HepG2 (cell line): ENCODE measurements at regions not wholly inside any gene's neighbourhood (a gene's known extent, or its start where the extent isn't known, plus 50 kb on each side); places are given as distances from the start of the nearest gene placed in this dataset.

Experiments used
- ATAC-seq: fragments of 200-7000 bp; cut with Tn5 transposase; 3 replicates; pipeline ENCODE4 v1.9.1; 2020; ENCODE audit warnings: mild to moderate bottlenecking, moderate library complexity
- BruUV-seq: library from RNA; stranded (reverse); fragments of 400-500 nt; replicated peaks from 2 replicates; lab custom pipeline; 2021; lab: Mats Ljungman, UMichigan
- CTCF ChIA-PET: fragments of 300-600 bp; formaldehyde crosslinking; extraction: SDS; loops from one replicate; lab custom pipeline; 2021; ENCODE audit warnings: low total read pairs, inconsistent platforms, low intra/inter-chr PET ratio; lab: Yijun Ruan, JAX
- POLR2A ChIA-PET: fragments of 350-600 bp; sonication (Branson Sonifier 250); formaldehyde crosslinking; loops from one replicate; lab custom pipeline; 2020; ENCODE audit warnings: antibody characterized with exemption, inconsistent platforms; lab: Yijun Ruan, JAX
- DNase-seq: peaks from one replicate; pipeline ENCODE4 v3.0.0-alpha.2; 2015; ENCODE audit warnings: low spot score
- FAIRE-seq: peaks from 3 replicates; lab custom pipeline; 2011; peaks lifted over from hg19 to GRCh38; lab: Jason Lieb, UNC
- H2AFZ ChIP-seq: one replicate; pipeline ENCODE4 v1.6.1; 2011; ENCODE audit warnings: low read length, inconsistent platforms
- H3K27ac ChIP-seq: fragments of 300-600 bp; 3 replicates; pipeline ENCODE4 v1.8.0; 2011; ENCODE audit warnings: mixed run types, mild to moderate bottlenecking, mixed read lengths, low read length, inconsistent platforms; ENCODE audit not compliant: insufficient read depth; ENCODE audit errors: extremely low read length
- H3K27me3 ChIP-seq, 2 experiments: fragments of 200-600 bp in 1 of 2; 2 replicates in 1 of 2; 3 replicates in 1 of 2; pipeline versions ENCODE4 v1.6.0 to v1.8.0; 2011; ENCODE audit warnings: low read length in 2 of 2, mild to moderate bottlenecking in 2 of 2, moderate library complexity in 2 of 2, inconsistent platforms in 1 of 2; ENCODE audit not compliant: insufficient read depth in 2 of 2, control insufficient read depth in 1 of 2
- H3K36me3 ChIP-seq, 2 experiments: fragments of 200-600 bp in 1 of 2; replicated peaks in 1 of 2; 2 replicates in 1 of 2; 3 replicates in 1 of 2; pipeline versions ENCODE4 v1.5.1 to v1.8.0; 2011; ENCODE audit warnings: low read length in 2 of 2, inconsistent platforms in 1 of 2; ENCODE audit not compliant: insufficient read depth in 2 of 2, control insufficient read depth in 1 of 2
- H3K4me1 ChIP-seq: 2 replicates; pipeline ENCODE4 v1.5.1; 2012; ENCODE audit warnings: low read length, inconsistent platforms; ENCODE audit not compliant: insufficient read depth
- H3K4me2 ChIP-seq: 2 replicates; pipeline ENCODE4 v1.6.0; 2011; ENCODE audit warnings: low read depth, low read length, inconsistent platforms
- H3K4me3 ChIP-seq, 3 experiments: fragments of 200-600 bp in 1 of 3; sonication (generic), shearing (Covaris generic) in 1 of 3; replicated peaks in 1 of 3; 2 replicates each; pipeline ENCODE4 v1.5.1; 2011 to 2016; ENCODE audit warnings: low read length in 3 of 3, inconsistent platforms in 2 of 3, low read depth in 2 of 3, mild to moderate bottlenecking in 2 of 3, control low read depth in 1 of 3, mixed read lengths in 1 of 3; ENCODE audit not compliant: insufficient read depth in 1 of 3
- H3K79me2 ChIP-seq: one replicate; pipeline ENCODE4 v1.6.1; 2011; ENCODE audit warnings: low read length, inconsistent platforms; ENCODE audit not compliant: insufficient read depth
- H3K9ac ChIP-seq: 2 replicates; pipeline ENCODE4 v1.6.0; 2011; ENCODE audit warnings: mild to moderate bottlenecking, low read depth, low read length, inconsistent platforms; ENCODE audit not compliant: insufficient read depth
- H3K9me3 ChIP-seq: 2 replicates; pipeline ENCODE4 v1.5.1; 2012; ENCODE audit warnings: mild to moderate bottlenecking, low read length
- H4K20me1 ChIP-seq: 2 replicates; pipeline ENCODE4 v1.6.0; 2011; ENCODE audit warnings: inconsistent platforms, mild to moderate bottlenecking, low read length, moderate library complexity; ENCODE audit not compliant: insufficient read depth
- BRF2 ChIP-seq: sonication (generic); formaldehyde crosslinking; IDR thresholded peaks from 2 replicates; pipeline ENCODE4 v1.8.1; 2022; ENCODE audit warnings: mild to moderate bottlenecking, missing genetic modification reagents
- FOSL1 ChIP-seq: sonication (generic); formaldehyde crosslinking; IDR thresholded peaks from 2 replicates; pipeline ENCODE4 v1.9.0; 2021; ENCODE audit warnings: missing genetic modification reagents, borderline replicate concordance
- FOXA1 ChIP-seq, 2 experiments: fragments of 450-650 bp in 1 of 2; sonication (generic) in 1 of 2; formaldehyde crosslinking in 1 of 2; IDR thresholded peaks; 2 replicates each; pipeline versions ENCODE4 v1.4.0 to v1.6.1; 2016 to 2020; ENCODE audit warnings: missing genetic modification reagents in 1 of 2
- HINFP ChIP-seq: sonication (generic); formaldehyde crosslinking; IDR thresholded peaks from 2 replicates; pipeline ENCODE4 v1.4.0; 2020; ENCODE audit warnings: low read depth, mild to moderate bottlenecking, missing genetic modification reagents
- HNF4A ChIP-seq: sonication (generic); formaldehyde crosslinking; IDR thresholded peaks from 2 replicates; pipeline ENCODE4 v1.4.0; 2020; ENCODE audit warnings: missing genetic modification reagents
- MED8 ChIP-seq: sonication (generic); formaldehyde crosslinking; IDR thresholded peaks from 2 replicates; pipeline ENCODE4 v1.8.1; 2023; ENCODE audit warnings: mild to moderate bottlenecking, missing genetic modification reagents; ENCODE audit not compliant: insufficient replicate concordance
- REST ChIP-seq, 2 experiments: IDR thresholded peaks; 2 replicates each; pipeline ENCODE4 v1.6.1; 2011 to 2012; ENCODE audit warnings: low read length in 2 of 2, borderline replicate concordance in 1 of 2, low read depth in 1 of 2, mild to moderate bottlenecking in 1 of 2, moderate library complexity in 1 of 2
- THYN1 ChIP-seq: sonication (generic); formaldehyde crosslinking; IDR thresholded peaks from 2 replicates; pipeline ENCODE4 v1.8.1; 2023; ENCODE audit warnings: low read depth, mild to moderate bottlenecking, moderate library complexity, missing genetic modification reagents, borderline replicate concordance
- ZFY ChIP-seq: sonication (generic); formaldehyde crosslinking; IDR thresholded peaks from 2 replicates; pipeline ENCODE4 v1.4.0; 2020; ENCODE audit warnings: missing genetic modification reagents
- ZNF180 ChIP-seq: sonication (generic); formaldehyde crosslinking; IDR thresholded peaks from 2 replicates; pipeline ENCODE4 v1.4.0; 2020; ENCODE audit warnings: low read depth, missing genetic modification reagents, borderline replicate concordance
- ZNF570 ChIP-seq: sonication (generic); formaldehyde crosslinking; IDR thresholded peaks from 2 replicates; pipeline ENCODE4 v1.4.0; 2020; ENCODE audit warnings: mild to moderate bottlenecking, missing genetic modification reagents, borderline replicate concordance
- WGBS: methylation state at CpG from one replicate; pipeline ENCODE4 v1.1.6; 2017; ENCODE audit warnings: low lambda C conversion rate; 5-methylcytosine and 5-hydroxymethylcytosine counted together
- in situ Hi-C: cut with HindIII; loops from 2 replicates; pipeline ENCODE4 v1.10.0; 2017; ENCODE audit warnings: low pct_unique_long_range_greater_than_20kb; ENCODE audit not compliant: extremely low pct_ligation_motif_present
- intact Hi-C: fragments of 100-400 bp; cut with micrococcal nuclease; formaldehyde crosslinking; loops from one replicate; pipeline ENCODE4 v1.10.0; 2022; ENCODE audit not compliant: unreplicated experiment

- no peak for TF ChIP-seq HINFP (CRISPR knock-in tag)
- TF ChIP-seq HNF4A (CRISPR knock-in tag): no peak
- no peak for TF ChIP-seq FOXA1 (IDR thresholded peaks at IDR 0.05)
- no peak for TF ChIP-seq FOXA1 (CRISPR knock-in tag; IDR thresholded peaks at IDR 0.05)
- no peak for TF ChIP-seq MED8 (CRISPR knock-in tag)
- TF ChIP-seq ZNF180 (CRISPR knock-in tag): no peak
- TF ChIP-seq FOSL1 (CRISPR knock-in tag): no peak
- no peak for TF ChIP-seq THYN1 (CRISPR knock-in tag)
- TF ChIP-seq ZNF570 (CRISPR knock-in tag): no peak
- no peak for TF ChIP-seq BRF2 (CRISPR knock-in tag)
- TF ChIP-seq, all 625 proteins: peak for 0
These were observed 135.6 kb upstream of the RORB start (continued) for GRCh38 chr9:74361508-74361907.

- FAIRE-seq: no peak
- H3K27me3 ChIP-seq: no peaks in the 10 kb centered on the region
- H2AFZ ChIP-seq: no peak overlapping the region
- H3K4me1 ChIP-seq: no peaks in the 10 kb centered on the region
- ATAC-seq: no peak
- no peaks in the 10 kb centered on the region for H3K79me2 ChIP-seq
- no peaks in the 10 kb centered on the region for H3K36me3 ChIP-seq
- intact Hi-C loops (no loop called here), in situ Hi-C loops (no loop called here)
- H3K9me3 ChIP-seq: no peaks in the 10 kb centered on the region
- ChIA-PET POLR2A (no interaction called here), CTCF (no interaction called here)
- no TSS peak for BruUV-seq
- no peak overlapping the region for H3K4me3 ChIP-seq
- no peak overlapping the region for H3K27ac ChIP-seq
- TF ChIP-seq ZFY (CRISPR knock-in tag) (no peak), REST (IDR thresholded peaks at IDR 0.05; ENCODE audit: borderline replicate concordance in 1 of 2, low read depth in 1 of 2, low read length in 2 of 2) (peak in 1 of 2 experiments; percentile 43; a peak in 1 of 4 replicates)
- no peak for DNase-seq
- H3K9ac ChIP-seq: no peak overlapping the region
- H4K20me1 ChIP-seq: no peaks in the 10 kb centered on the region
- 13% methylated on average over 3 of the region's 3 CpGs for WGBS
- H3K4me2 ChIP-seq: no peak overlapping the region
These were observed 134.7 kb upstream of the RORB start for GRCh38 chr9:74362423-74362822.
